ENCODE measurements at regions not wholly inside any gene's neighbourhood (a gene's known extent, or its start where the extent isn't known, plus 50 kb on each side); places are given as distances from the start of the nearest gene placed in this dataset.

DNA sequence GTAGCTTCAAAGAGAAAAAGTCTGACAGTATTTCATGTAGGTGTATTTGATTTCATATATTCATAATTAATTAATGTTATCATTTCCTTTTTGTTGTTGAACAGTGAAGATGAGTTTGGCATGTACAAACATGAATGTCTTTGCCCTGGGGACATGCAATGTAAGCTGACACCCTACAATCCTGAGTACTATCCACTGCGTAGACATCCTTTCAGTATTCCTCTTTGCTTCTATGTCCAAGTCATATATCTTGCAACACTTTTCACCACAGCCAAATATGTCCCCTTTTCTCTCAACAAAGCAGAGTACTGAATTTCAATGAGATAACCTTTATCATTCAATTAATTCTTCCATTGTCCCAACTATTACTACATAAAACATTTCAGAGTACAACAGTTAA is 93.6 kb downstream of the GPR37 start:
- TF ChIP-seq EZH2 (IDR thresholded peaks at IDR 0.05; ENCODE audit: insufficient read depth, poor library complexity, severe bottlenecking) (no peak), EZH2phosphoT487 (IDR thresholded peaks at IDR 0.05; ENCODE audit: insufficient read depth, low read depth) (no peak)

Data from GM23248 (cell line).